Hematopoietic multipotent progenitor cell treated with erythropoietin and hydrocortisone succinate and interleukin-3 and kit ligand, for 6 days (in vitro differentiated cells): ENCODE measurements at regions not wholly inside any gene's neighbourhood (a gene's known extent, or its start where the extent isn't known, plus 50 kb on each side); places are given as distances from the start of the nearest gene placed in this dataset.
"Not testable (repeated sequence)": the region's sequence is repeated elsewhere in the genome, so short reads cannot be mapped to it uniquely, and the experiment has no call there.

Experiments used
- DNase-seq: peaks from one replicate; pipeline ENCODE4 v3.0.0-alpha.2; 2015

DNA sequence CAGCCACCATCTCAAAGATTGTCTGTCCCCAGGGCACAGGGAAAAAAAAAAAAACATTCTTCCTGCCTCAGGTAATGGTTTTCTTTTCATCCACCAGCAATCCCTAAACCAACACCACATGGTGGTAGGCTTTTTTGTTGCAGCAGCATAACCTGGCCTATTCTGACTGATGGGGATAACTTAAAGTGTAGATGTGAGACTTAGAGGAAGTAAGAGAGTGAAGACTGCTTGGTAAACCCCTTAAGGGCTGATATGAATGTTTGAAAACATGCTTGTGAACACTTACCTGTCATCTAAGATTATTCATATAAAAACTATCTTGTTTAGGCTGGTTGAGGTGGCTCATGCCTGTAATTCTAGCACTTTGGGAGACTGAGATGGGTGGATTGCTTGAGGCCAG lies 130.2 kb upstream of the RAP1B start:
- no peak for DNase-seq

DNA sequence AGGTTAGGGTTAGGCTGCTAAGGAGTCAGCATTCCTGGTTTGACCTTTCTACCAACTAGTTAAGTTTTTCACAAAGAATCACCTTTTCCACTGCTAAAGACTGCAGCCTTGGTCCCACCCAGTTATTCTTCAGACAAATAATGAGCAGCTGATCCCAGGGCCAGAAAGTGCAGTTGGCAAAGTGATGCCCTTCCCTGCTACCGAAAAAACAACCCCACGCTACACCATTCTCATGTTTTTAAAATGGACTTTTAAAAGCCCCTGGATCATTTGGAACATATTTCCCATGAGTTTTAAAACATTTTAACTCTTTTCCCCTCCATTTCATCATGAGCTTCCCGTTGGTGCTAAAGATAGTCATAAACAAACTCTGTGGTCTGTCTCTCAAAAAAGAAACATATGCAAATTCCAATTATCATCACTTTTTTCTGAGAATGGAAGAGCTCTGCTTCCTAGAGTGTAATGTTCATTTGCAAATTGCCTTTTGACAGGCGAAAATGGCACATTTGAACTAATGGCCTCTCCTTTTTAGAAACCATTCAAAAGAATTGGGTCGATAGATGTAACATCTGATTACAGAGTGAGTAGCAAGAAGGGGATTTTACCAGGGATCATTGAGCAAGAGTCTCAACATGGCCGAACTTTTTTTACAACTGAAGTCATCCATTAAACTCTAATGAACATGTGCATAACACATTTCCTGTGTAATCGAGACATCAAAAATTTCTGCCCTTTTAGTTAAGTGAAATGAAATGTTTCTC lies 129.3 kb upstream of the RAP1B start:
- DNase-seq = no peak

DNA sequence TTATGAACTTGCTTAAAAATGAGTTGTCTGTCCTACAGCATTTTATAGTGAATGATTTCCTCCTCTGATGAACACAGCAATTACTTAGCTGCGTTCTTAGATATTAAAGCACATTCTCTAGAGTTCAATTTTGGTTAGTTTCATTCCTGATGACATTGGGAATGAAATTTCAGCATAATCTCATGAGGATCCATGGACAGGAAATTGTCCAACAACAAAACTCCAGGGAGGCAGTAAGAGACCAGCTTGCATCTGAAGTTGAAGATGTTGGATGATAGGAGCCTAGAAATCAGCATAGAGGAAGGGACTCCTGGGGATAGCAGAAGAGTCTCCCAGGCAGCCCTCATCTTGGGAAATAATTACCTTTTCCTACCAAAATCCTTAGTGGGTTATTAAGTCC lies 128.7 kb upstream of the RAP1B start:
- DNase-seq = no peak

DNA sequence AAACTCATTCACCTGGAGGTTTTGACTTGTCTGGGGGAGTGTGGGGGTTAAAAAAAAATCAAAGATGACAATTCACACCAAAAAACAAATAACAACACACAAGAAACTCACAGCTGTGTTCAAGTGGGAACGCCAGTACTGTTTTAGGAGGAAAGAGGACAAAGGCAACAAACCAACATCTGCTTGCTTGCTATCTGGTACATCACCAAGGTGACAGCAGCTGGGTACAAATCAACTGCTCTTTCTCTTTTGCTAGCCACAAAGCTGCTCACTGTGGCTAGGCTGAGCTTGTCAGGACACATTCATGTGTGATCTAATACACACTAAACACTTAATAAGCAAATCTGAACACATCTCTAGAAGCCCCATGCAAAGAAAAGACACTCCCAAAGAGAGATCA lies 128.0 kb upstream of the RAP1B start:
- no peak for DNase-seq

DNA sequence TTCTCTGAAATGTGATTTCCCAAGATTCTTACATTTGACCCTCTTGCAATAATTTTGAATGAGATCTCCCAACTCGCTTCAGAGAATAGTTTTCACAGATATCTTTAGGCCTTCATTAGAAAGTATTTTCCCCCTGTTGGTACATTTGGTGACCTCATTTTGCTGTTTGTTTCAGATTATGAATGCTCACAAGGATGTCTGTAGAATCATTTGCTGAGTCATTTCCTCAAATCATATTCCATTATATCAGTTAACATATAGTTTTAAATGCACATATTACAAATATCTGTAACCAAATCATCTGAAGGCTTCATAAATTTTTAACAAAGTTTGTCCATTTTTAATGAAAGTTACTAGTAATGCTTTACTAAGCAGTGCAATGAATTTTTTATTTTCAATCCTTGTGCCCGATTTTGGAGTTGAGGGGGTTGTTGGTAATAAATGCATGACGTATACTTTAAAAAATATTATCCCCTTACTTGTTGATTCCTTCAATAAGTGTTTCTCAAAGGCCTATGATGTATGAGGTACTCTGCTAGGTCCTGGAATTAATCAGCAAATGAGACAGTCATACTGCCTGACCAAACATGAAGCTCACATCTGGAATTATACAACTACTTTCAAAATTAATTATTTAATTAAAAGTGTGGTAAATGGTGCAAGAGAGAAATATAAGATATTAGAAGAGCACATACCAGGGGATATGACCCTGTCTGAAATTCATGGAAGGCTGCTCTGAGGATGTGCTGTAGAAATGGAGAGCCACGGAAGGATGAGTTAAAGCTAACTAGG lies 126.9 kb upstream of the RAP1B start:
- peak; percentile 73 for DNase-seq

DNA sequence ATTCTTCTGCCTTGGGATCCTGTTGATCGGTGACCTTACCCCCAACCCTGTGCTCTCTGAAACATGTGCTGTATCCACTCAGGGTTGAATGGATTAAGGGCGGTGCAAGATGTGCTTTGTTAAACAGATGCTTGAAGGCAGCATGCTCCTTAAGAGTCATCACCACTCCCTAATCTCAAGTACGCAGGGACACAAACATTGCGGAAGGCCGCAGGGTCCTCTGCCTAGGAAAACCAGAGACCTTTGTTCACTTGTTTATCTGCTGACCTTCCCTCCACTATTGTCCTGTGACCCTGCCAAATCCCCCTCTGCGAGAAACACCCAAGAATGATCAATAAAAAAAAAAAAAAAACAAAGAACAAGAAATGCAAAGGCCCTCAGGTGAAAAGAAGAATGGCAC lies 126.1 kb upstream of the RAP1B start:
- DNase-seq = not testable (repeated sequence)

DNA sequence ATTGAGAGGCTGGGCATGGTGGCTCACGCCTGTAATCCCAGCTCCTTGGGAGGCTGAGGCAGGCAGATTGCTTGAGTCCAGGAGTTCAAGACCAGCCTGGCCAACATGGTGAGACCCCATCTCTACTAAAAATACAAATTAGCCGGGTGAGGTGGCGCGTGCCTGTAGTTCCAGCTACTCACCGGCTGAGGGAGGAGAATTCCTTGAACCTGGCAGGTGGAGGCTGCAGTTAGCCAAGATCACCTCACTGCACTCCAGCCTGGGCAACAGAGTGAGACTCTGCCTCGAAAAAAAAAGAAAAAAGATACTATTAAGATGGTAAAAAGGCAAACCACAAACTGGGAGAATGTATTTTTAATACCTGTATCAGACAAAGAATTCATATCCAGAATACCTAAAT lies 124.2 kb upstream of the RAP1B start:
- DNase-seq = not testable (repeated sequence)

DNA sequence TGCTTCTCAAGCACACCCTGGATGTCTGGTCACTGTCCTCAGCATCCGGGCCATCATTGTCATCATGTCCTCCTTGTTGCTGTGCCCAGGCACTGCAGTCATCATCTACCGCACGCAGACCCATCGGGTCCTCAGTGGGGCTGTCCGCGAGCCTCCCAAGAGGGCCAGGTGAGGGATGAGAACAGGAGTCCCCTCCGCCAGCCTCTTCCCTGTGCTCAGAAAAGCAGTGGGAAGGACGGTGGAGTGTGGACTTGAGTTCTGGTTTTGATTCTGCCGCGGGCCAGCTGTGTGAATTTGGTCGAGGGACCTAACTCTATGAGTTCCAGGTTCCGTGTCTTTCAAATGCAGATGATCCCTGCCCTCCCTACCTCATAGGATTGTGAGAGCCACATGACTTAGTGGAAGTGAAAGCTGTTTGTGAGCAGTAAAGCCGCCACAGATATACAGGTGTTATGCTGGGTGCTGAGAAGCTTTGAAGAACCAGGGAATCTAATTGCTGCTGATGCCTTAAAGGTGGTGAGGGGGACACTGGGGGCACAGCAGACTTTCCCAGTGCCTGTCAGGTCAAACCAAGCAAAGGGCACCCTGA lies 122.9 kb upstream of the RAP1B start:
- DNase-seq = no peak

DNA sequence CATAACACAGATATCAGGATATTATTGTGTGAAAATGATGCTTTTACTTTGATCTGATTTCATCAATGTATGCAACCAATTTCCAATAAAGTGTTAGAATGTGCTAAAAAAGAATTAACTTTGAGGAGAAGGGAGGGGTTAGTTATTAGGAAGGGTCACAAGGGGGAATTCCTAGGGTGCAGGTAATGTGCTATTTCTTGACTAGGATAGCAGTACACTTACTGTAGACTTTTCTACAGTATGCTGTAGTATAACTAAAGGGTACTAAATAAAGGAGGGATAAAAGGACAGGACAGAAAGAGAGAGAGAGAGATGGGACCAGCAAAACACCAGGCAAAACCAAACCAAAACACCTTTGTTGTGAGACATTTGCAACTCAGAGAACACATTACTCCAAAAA lies 121.4 kb upstream of the RAP1B start:
- no peak for DNase-seq

DNA sequence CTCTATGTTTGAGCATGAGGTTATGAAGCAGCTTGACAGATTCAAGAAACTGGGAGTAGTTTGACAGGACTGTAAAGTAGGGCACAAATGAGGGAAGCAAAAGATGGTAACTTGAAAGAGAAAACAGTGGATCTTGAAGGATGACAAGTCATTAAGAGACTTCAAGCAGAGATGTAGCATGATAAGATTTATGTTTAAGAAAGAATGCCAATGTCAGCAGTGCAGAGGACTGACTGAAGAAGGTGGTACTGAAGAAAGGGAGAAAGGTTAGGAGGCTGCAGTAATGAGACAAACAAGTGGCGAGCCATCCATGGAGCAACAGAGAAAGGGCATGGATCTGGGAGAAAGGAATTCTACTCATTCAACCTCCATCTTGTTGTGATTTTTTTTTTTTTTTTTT lies 120.2 kb upstream of the RAP1B start:
- DNase-seq = no peak

DNA sequence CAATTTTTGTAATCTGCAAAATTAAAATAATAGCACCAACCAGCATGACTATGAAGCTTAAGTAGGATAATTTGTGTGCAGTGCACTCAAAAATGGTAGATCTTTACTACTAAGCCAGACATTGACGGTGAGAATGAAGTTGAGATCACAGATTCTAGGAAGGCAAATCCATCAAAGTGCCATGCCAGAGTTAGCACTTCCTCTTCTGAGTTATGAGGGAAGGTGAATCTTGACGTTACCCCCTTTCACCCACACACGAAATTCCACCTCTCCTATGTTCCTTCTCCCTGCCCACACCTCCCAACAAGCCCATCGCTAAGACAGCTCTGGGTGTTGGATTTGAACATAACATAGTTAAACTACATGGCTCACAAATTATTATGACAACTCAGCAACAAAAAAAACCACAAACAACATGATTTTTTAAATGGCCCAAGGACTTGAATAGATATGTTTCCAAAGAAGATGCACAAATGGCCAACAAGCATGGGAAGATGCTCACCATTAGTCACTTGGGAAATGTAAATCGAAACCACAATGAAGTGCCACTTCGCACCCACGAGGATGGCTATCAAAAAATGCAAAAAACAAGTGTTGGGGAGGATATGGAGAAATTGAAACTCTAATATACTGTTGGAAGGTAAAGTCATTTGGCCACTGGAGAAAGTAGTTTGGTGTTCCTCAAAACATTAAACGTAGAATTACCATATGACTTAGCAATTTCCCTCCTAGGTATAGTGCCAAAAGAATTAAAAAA lies 119.3 kb upstream of the RAP1B start:
- DNase-seq = no peak

DNA sequence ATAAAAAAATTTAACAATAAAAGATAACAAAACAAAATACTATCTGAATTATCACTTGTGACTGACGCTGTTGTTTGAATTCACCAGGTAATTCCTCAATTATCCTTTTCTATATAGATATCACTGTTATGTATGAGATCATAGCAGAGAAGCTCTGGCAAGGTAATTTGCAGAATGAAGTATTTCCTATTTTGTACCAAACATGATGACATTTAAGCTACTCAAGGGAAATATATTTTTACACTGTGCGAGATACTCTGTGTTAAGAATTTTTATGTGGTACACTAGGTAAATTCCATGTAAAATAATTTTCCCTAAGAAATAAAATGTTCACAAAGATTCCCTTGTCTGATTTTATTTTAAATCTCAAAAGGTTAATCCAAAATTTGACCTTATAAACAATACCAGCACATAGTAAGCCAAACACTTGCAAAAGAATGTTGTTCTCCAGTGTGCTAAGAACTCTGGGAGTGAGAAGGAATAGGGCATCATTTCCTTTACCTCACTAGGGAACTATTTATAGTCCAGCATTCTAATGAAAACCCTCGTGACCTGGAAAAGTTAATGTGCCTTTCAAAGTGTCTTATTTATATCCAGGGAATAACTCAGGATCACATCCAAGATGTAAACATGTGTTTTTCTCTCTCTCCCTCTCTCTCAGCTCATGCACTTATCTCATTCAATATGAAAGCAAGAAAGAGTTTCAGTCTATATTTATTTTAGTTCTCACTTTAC lies 115.2 kb upstream of the RAP1B start:
- no peak for DNase-seq

DNA sequence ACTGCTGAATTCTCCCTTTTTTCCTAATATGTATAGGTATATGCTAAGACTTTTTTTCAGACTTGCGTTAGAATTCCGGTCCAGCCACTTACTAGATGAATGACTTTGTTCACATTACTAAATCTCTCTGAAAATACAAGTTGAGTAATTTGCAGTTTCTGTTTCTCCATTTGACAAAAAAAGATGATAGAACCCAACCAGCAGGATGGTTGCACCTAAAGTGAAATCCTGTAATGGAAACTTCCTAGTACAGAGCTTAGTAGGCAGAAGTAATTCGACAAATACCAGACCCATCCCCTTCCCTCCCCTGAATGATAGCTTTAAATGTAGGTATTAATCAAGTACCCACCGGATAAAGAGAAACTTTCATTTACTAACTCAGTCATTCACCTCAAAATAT lies 113.6 kb upstream of the RAP1B start:
- no peak for DNase-seq

DNA sequence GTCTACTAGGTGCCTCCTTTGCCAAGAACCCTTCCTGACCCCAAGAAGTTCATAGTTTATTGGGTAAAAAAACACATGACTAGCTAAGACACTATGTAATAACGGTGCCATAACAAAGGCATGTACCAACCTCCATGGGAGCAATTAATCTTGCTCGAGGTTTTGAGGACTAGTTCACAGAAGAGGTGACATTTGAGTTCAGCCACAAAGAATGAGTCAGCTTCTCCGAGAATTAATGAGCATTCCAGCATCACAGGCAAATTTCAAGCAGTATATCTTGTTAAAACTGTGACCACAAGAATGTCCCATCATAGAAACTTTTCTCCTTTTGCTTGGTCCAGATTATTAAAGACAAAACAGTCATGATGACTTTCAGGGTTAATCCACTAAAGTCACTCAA lies 113.0 kb upstream of the RAP1B start:
- DNase-seq = peak; percentile 75

DNA sequence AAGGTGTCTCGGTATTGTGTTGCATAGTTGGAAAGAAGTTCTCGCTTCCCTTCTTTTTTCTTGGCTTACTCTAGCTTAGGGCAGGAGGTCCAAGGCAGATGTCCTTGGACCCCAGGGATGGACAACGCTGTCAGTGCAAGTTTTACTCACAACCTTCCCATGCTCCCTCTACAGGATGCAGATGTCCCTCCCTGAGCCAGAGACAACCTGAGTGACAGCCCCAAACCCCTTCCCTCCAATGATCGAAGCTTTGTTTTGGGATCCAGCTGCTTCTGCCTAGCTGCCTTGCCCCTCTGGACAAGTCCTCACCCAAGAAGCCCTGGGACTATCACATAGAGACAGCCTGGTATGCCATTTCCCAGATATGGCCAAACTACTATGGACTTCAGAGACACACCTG lies 112.0 kb upstream of the RAP1B start:
- DNase-seq = no peak

DNA sequence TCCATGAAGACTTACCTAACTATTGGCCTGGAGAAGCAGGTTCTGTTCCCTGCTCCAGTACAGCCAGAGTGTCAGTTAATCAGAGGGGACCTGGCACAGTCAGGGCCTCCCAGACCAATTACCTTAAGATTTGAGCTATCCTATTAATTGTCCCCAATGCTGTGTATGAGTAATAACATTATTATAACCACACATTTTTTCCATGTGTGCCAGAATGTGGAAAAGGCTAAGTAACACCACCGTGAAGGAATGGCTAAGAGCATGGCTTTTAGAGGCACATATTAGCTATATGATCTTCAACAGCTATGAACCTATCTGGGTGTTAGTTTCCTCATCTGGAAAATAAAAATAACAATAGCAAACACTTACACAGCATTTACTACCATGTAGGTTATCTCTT lies 111.1 kb upstream of the RAP1B start:
- DNase-seq = no peak

DNA sequence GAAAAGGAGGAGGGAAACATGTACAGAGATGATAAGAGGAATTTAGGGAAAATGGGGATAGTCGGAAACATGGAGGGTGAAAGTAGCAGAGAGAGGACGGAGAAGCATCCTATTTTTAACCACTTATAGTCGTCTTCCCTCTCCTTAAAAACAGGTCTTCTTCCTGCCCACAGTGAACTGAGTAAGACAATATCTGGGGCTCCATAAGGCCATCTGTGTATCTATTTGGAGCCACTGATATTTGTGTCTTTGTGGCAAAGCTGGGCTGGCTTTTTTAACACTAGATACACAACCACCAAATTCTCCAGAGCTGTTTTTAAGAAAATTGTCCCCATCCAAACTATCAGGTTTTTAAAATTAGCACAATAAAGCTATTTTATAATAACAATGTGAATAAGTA lies 109.5 kb upstream of the RAP1B start:
- DNase-seq = no peak

DNA sequence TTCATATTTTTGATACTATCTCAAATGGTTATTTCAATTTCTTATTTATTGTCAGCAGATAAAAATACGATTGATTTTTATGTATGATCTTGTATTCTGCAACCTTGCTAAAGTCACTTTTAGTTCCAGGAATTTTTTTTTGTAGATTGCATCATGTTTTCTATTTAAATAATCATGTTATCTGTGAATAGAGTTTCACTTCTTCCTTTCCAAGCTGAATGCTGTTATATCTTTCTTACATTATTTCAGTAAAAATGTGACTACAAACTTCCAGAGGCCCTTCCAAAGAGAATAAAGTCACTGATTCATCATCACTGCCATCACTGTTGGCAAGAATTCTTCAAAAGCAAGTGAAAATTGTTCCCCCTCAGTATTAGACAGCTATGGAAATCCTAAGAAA lies 104.7 kb upstream of the RAP1B start:
- no peak for DNase-seq

DNA sequence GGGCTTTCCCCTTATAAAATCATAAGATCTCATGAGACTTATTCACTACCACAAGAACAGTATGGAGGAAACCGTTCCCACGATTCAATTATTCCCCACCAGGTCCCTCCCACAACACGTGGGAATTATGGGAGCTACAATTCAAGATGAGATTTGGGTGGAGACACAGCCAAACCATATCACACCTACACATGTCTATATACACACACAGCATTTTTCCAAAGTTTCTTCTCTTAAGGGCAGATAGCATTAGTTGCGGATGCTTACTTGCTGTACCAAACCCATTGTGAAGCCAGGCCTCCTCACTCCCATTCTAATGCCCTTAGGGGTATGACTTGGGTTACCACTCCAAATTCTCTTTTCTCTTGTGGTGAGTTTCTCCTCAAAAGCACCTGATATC lies 104.1 kb upstream of the RAP1B start:
- DNase-seq = no peak

DNA sequence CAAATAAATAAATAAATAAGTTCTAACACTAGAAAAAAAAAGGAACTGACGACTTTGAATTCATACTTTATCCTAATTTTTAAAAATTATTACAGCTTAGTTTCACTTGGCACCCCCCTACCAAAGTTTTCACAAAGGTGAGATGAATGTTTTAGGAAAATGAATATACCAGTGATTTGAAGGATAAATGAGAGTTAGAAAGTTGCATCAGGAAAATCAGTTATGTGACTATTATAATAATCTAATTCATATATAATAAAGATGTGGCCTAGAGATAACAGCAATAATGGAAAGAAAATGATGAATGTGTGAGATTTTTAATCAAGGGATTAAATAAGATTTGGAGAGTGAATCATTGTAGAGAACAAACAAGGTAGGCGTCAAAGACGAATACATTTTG lies 103.0 kb upstream of the RAP1B start:
- DNase-seq = no peak

DNA sequence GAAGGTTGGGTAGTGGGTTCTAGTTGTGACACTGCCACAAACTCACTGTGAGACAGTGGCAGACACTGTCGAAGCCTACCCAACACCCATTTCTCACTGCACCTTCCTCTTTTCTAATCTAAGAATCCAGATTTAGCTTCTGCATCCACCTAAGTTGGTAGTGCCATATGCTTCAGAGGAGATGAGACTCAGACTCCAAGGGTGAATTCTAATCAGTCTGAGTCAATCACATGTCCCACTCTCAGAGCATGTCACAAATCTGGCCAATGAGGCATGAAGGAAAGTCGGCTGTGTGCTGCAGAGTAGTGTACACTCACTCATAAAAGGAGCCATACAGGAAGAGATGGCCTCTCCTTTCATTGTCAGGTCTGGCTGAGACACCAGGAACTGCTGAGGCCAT lies 102.1 kb upstream of the RAP1B start:
- DNase-seq = peak; percentile 29

DNA sequence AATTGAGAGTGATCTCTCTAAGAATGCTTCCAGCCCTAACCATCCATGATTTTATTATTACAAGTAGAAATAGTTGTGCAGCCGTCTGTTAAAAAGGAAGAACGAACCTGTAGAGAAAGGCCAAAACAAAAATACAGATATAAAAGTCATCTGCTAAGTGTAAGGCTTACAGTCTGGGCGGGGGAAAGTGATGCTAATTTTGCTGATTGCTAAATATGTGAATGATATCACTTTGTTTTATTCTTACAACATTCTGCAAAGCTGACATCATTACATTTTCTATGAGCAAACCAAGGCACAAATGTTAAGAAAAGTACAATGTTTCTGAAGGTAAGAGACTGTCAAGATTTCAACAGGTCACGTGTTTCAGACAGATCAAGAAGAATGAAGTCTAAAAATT lies 101.5 kb upstream of the RAP1B start:
- no peak for DNase-seq

DNA sequence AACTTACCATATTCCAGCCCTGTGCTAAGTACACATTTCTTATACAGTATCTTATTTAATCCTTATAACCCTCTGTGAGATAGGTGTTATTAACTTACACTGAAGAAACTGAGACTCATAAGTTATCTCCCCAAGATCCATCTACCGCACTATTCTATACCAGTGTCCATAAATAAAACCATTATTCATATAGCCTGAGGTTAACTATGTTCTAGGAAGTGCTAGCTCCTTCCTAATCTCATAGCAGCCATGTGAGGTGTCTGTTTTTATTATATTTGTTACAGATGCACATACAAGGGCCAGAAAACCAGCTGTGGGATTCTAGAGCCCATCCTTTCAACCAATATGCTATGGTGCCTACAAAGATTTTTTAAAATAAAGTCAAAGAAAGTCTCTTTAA lies 100.3 kb upstream of the RAP1B start:
- no peak for DNase-seq
